HepG2 (cell line): ENCODE measurements at regions not wholly inside any gene's neighbourhood (a gene's known extent, or its start where the extent isn't known, plus 50 kb on each side); places are given as distances from the start of the nearest gene placed in this dataset.

Source experiments
- ATAC-seq: fragments of 200-7000 bp; cut with Tn5 transposase; 3 replicates; pipeline ENCODE4 v1.9.1; 2020; ENCODE audit warnings: mild to moderate bottlenecking, moderate library complexity
- BruUV-seq: library from RNA; stranded (reverse); fragments of 400-500 nt; replicated peaks from 2 replicates; lab custom pipeline; 2021; lab: Mats Ljungman, UMichigan
- CTCF ChIA-PET: fragments of 300-600 bp; formaldehyde crosslinking; extraction: SDS; loops from one replicate; lab custom pipeline; 2021; ENCODE audit warnings: low total read pairs, inconsistent platforms, low intra/inter-chr PET ratio; lab: Yijun Ruan, JAX
- POLR2A ChIA-PET: fragments of 350-600 bp; sonication (Branson Sonifier 250); formaldehyde crosslinking; loops from one replicate; lab custom pipeline; 2020; ENCODE audit warnings: antibody characterized with exemption, inconsistent platforms; lab: Yijun Ruan, JAX
- DNase-seq: peaks from one replicate; pipeline ENCODE4 v3.0.0-alpha.2; 2015; ENCODE audit warnings: low spot score
- FAIRE-seq: peaks from 3 replicates; lab custom pipeline; 2011; peaks lifted over from hg19 to GRCh38; lab: Jason Lieb, UNC
- H2AFZ ChIP-seq: one replicate; pipeline ENCODE4 v1.6.1; 2011; ENCODE audit warnings: low read length, inconsistent platforms
- H3K27ac ChIP-seq: fragments of 300-600 bp; 3 replicates; pipeline ENCODE4 v1.8.0; 2011; ENCODE audit warnings: mixed run types, mild to moderate bottlenecking, mixed read lengths, low read length, inconsistent platforms; ENCODE audit not compliant: insufficient read depth; ENCODE audit errors: extremely low read length
- H3K27me3 ChIP-seq, 2 experiments: fragments of 200-600 bp in 1 of 2; 2 replicates in 1 of 2; 3 replicates in 1 of 2; pipeline versions ENCODE4 v1.6.0 to v1.8.0; 2011; ENCODE audit warnings: low read length in 2 of 2, mild to moderate bottlenecking in 2 of 2, moderate library complexity in 2 of 2, inconsistent platforms in 1 of 2; ENCODE audit not compliant: insufficient read depth in 2 of 2, control insufficient read depth in 1 of 2
- H3K36me3 ChIP-seq, 2 experiments: fragments of 200-600 bp in 1 of 2; replicated peaks in 1 of 2; 2 replicates in 1 of 2; 3 replicates in 1 of 2; pipeline versions ENCODE4 v1.5.1 to v1.8.0; 2011; ENCODE audit warnings: low read length in 2 of 2, inconsistent platforms in 1 of 2; ENCODE audit not compliant: insufficient read depth in 2 of 2, control insufficient read depth in 1 of 2
- H3K4me1 ChIP-seq: 2 replicates; pipeline ENCODE4 v1.5.1; 2012; ENCODE audit warnings: low read length, inconsistent platforms; ENCODE audit not compliant: insufficient read depth
- H3K4me2 ChIP-seq: 2 replicates; pipeline ENCODE4 v1.6.0; 2011; ENCODE audit warnings: low read depth, low read length, inconsistent platforms
- H3K4me3 ChIP-seq, 3 experiments: fragments of 200-600 bp in 1 of 3; sonication (generic), shearing (Covaris generic) in 1 of 3; replicated peaks in 1 of 3; 2 replicates each; pipeline ENCODE4 v1.5.1; 2011 to 2016; ENCODE audit warnings: low read length in 3 of 3, inconsistent platforms in 2 of 3, low read depth in 2 of 3, mild to moderate bottlenecking in 2 of 3, control low read depth in 1 of 3, mixed read lengths in 1 of 3; ENCODE audit not compliant: insufficient read depth in 1 of 3
- H3K79me2 ChIP-seq: one replicate; pipeline ENCODE4 v1.6.1; 2011; ENCODE audit warnings: low read length, inconsistent platforms; ENCODE audit not compliant: insufficient read depth
- H3K9ac ChIP-seq: 2 replicates; pipeline ENCODE4 v1.6.0; 2011; ENCODE audit warnings: mild to moderate bottlenecking, low read depth, low read length, inconsistent platforms; ENCODE audit not compliant: insufficient read depth
- H3K9me3 ChIP-seq: 2 replicates; pipeline ENCODE4 v1.5.1; 2012; ENCODE audit warnings: mild to moderate bottlenecking, low read length
- H4K20me1 ChIP-seq: 2 replicates; pipeline ENCODE4 v1.6.0; 2011; ENCODE audit warnings: inconsistent platforms, mild to moderate bottlenecking, low read length, moderate library complexity; ENCODE audit not compliant: insufficient read depth
- EHMT2 ChIP-seq: fragments of 200-600 bp; sonication (generic); IDR thresholded peaks from 2 replicates; pipeline ENCODE4 v1.7.0; 2017; ENCODE audit warnings: antibody characterized with exemption, low read depth, low read length, borderline replicate concordance
- HNRNPH1 ChIP-seq: fragments of 200-400 bp; formaldehyde crosslinking; optimal IDR thresholded peaks from 2 replicates; pipeline ENCODE3; 2017; ENCODE audit warnings: mild to moderate bottlenecking, low read depth, low read length
- HOXD1 ChIP-seq: sonication (generic); formaldehyde crosslinking; IDR thresholded peaks from 2 replicates; pipeline ENCODE4 v1.5.0; 2020; ENCODE audit warnings: missing genetic modification reagents
- IKZF1 ChIP-seq: fragments of 450-650 bp; IDR thresholded peaks from 2 replicates; pipeline ENCODE4 v1.7.1; 2016
- IKZF4 ChIP-seq: sonication (generic); formaldehyde crosslinking; IDR thresholded peaks from 2 replicates; pipeline ENCODE4 v1.5.1; 2020; ENCODE audit warnings: borderline replicate concordance, mild to moderate bottlenecking, low read depth, missing genetic modification reagents; ENCODE audit errors: not compliant biosample characterization
- RAD21 ChIP-seq: fragments of 450-650 bp; formaldehyde crosslinking; IDR thresholded peaks from 2 replicates; pipeline ENCODE4 v1.5.0; 2020; ENCODE audit warnings: mild to moderate bottlenecking
- ZBTB40 ChIP-seq, 2 experiments: fragments of 450-650 bp in 1 of 2; sonication (generic) in 1 of 2; formaldehyde crosslinking in 1 of 2; IDR thresholded peaks; 2 replicates each; pipeline versions ENCODE4 v1.6.1 to v1.8.0; 2016 to 2022; ENCODE audit warnings: antibody characterized with exemption in 1 of 2, mild to moderate bottlenecking in 1 of 2, missing genetic modification reagents in 1 of 2
- ZC3H4 ChIP-seq: sonication (generic); formaldehyde crosslinking; IDR thresholded peaks from 2 replicates; pipeline ENCODE4 v1.4.0; 2020; ENCODE audit warnings: missing genetic modification reagents, borderline replicate concordance
- ZNF674 ChIP-seq: sonication (generic); formaldehyde crosslinking; IDR thresholded peaks from 2 replicates; pipeline ENCODE4 v1.5.0; 2020; ENCODE audit warnings: low read depth, mild to moderate bottlenecking, missing genetic modification reagents
- ZSCAN31 ChIP-seq: sonication (generic); formaldehyde crosslinking; IDR thresholded peaks from 2 replicates; pipeline ENCODE4 v1.5.0; 2020; ENCODE audit warnings: low read depth, mild to moderate bottlenecking, missing genetic modification reagents
- ZXDC ChIP-seq: sonication (generic); formaldehyde crosslinking; IDR thresholded peaks from 2 replicates; pipeline ENCODE4 v1.5.0; 2020; ENCODE audit warnings: mild to moderate bottlenecking, missing genetic modification reagents
- WGBS: methylation state at CpG from one replicate; pipeline ENCODE4 v1.1.6; 2017; ENCODE audit warnings: low lambda C conversion rate; 5-methylcytosine and 5-hydroxymethylcytosine counted together
- in situ Hi-C: cut with HindIII; loops from 2 replicates; pipeline ENCODE4 v1.10.0; 2017; ENCODE audit warnings: low pct_unique_long_range_greater_than_20kb; ENCODE audit not compliant: extremely low pct_ligation_motif_present
- intact Hi-C: fragments of 100-400 bp; cut with micrococcal nuclease; formaldehyde crosslinking; loops from one replicate; pipeline ENCODE4 v1.10.0; 2022; ENCODE audit not compliant: unreplicated experiment
- TF ChIP-seq, protein P1 (sequence below): sonication (generic); formaldehyde crosslinking; IDR thresholded peaks from 2 replicates; pipeline ENCODE4 v1.4.0; 2020; ENCODE audit warnings: missing genetic modification reagents

DNA sequence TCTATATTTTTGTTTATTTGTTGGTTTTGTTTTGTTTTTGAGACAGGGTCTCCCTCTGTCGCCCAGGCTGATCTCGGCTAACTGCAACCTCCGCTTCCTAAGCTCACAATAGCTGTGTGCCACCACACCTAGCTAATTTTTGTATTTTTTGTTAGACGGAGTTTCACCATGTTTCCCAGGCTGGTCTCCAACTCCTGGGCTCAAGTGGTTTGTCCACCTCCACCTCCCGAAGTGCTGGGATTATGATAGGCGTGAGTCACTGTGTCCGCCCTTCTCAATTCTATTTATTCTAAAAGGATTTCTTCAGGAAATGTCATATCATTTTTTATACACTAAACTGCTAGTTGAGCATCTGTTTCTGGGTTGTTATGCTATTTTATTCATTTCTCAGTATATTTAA lies 1206.0 kb downstream of the OLFM4 start:
- DNase-seq (no peak), ATAC-seq (no peak), FAIRE-seq (no peak)
- ChIA-PET POLR2A (no interaction called here), CTCF (no interaction called here)
- H3K4me3 ChIP-seq, result no peak overlapping the region
- BruUV-seq, result no TSS peak
- H3K27me3 ChIP-seq, result no peaks in the 10 kb centered on the region; a peak in 1 of 5 replicates
- H3K9me3 ChIP-seq, result peaks cover 53% of the 10 kb centered on the region
- H3K36me3 ChIP-seq, result no peaks in the 10 kb centered on the region
- H3K79me2 ChIP-seq, result no peaks in the 10 kb centered on the region
- no peak overlapping the region for H3K27ac ChIP-seq
- H4K20me1 ChIP-seq, result no peaks in the 10 kb centered on the region
- in situ Hi-C loops, result loop anchor here (25.0 kb wide), 1 partner anchor 103 kb away; no protein-coding TSS in a partner anchor
- H3K9ac ChIP-seq, result no peak overlapping the region
- no peak overlapping the region for H2AFZ ChIP-seq
- H3K4me1 ChIP-seq, result no peaks in the 10 kb centered on the region
- WGBS, result 16% methylated on average over 7 of the region's 7 CpGs
- intact Hi-C loops, result no loop called here
- H3K4me2 ChIP-seq, result no peak overlapping the region
- TF ChIP-seq EHMT2 (no peak), RAD21 (CRISPR knock-in tag) (no peak), ZBTB40 (IDR thresholded peaks at IDR 0.05) (no peak), ZBTB40 (CRISPR knock-in tag; IDR thresholded peaks at IDR 0.05) (no peak), ZNF674 (CRISPR knock-in tag) (no peak), ZXDC (no peak), IKZF4 (CRISPR knock-in tag) (no peak), ZSCAN31 (CRISPR knock-in tag) (no peak), HOXD1 (no peak), IKZF1 (no peak), HNRNPH1 (no peak), ZC3H4 (CRISPR knock-in tag) (no peak)
- TF ChIP-seq, protein P1, sequence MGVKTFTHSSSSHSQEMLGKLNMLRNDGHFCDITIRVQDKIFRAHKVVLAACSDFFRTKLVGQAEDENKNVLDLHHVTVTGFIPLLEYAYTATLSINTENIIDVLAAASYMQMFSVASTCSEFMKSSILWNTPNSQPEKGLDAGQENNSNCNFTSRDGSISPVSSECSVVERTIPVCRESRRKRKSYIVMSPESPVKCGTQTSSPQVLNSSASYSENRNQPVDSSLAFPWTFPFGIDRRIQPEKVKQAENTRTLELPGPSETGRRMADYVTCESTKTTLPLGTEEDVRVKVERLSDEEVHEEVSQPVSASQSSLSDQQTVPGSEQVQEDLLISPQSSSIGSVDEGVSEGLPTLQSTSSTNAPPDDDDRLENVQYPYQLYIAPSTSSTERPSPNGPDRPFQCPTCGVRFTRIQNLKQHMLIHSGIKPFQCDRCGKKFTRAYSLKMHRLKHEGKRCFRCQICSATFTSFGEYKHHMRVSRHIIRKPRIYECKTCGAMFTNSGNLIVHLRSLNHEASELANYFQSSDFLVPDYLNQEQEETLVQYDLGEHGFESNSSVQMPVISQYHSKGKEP (CRISPR knock-in tag), result no peak
